A549 (cell line): ENCODE measurements at regions not wholly inside any gene's neighbourhood (a gene's known extent, or its start where the extent isn't known, plus 50 kb on each side); places are given as distances from the start of the nearest gene placed in this dataset.

Experiments
- ATAC-seq, 2 experiments: fragments of 200-7000 bp in 1 of 2; fragments of >200 bp in 1 of 2; cut with Nextera tagmentation in 1 of 2; cut with Tn5 transposase in 1 of 2; 3 replicates each; pipeline versions ENCODE4 v1.8.0 to v1.9.1; 2018 to 2020; ENCODE audit warnings: mild to moderate bottlenecking in 1 of 2, moderate library complexity in 1 of 2
- CTCF ChIA-PET: fragments of 300-600 bp; sonication (Branson Sonifier 250); formaldehyde crosslinking; extraction: SDS; loops from one replicate; lab custom pipeline; 2021; ENCODE audit warnings: antibody characterized with exemption, inconsistent platforms; lab: Yijun Ruan, JAX
- POLR2A ChIA-PET: fragments of 350-600 bp; formaldehyde crosslinking; extraction: SDS; loops from one replicate; lab custom pipeline; 2021; ENCODE audit warnings: antibody characterized with exemption, inconsistent platforms; lab: Yijun Ruan, JAX
- DNase-seq, 2 experiments: peaks; one replicate each; pipeline versions ENCODE4 v3.0.0 to v3.0.0-alpha.2; 2011 to 2016; ENCODE audit warnings: low read depth in 1 of 2, low spot score in 1 of 2
- FAIRE-seq: peaks from 2 replicates; lab custom pipeline; 2011; peaks lifted over from hg19 to GRCh38; lab: Jason Lieb, UNC
- H3K27ac ChIP-seq, 2 experiments: fragments of >200 bp; sonication (Bioruptor Twin); formaldehyde crosslinking; 3 replicates each; pipeline ENCODE4 v1.5.1; 2016 to 2017
- H3K4me1 ChIP-seq: fragments of >200 bp; sonication (Bioruptor Twin); formaldehyde crosslinking; 3 replicates; pipeline ENCODE4 v1.6.1; 2016
- H3K4me2 ChIP-seq: fragments of >200 bp; sonication (Bioruptor Twin); formaldehyde crosslinking; 3 replicates; pipeline ENCODE4 v1.6.1; 2016
- H3K4me3 ChIP-seq: fragments of >200 bp; sonication (Bioruptor Twin); formaldehyde crosslinking; 3 replicates; pipeline ENCODE4 v1.5.1; 2016
- H3K9me3 ChIP-seq: fragments of >200 bp; sonication (Bioruptor Twin); formaldehyde crosslinking; 3 replicates; pipeline ENCODE4 v1.6.1; 2016
- BHLHE40 ChIP-seq: IDR thresholded peaks from 2 replicates; pipeline ENCODE4 v1.6.1; 2012; ENCODE audit warnings: low read depth, low read length, inconsistent platforms
- CHD4 ChIP-seq: fragments of 200-600 bp; sonication (generic); IDR thresholded peaks from 2 replicates; pipeline ENCODE4 v1.6.1; 2016; ENCODE audit warnings: antibody characterized with exemption, mild to moderate bottlenecking, borderline replicate concordance
- CTCF ChIP-seq: fragments of >200 bp; sonication (Bioruptor Twin); formaldehyde crosslinking; IDR thresholded peaks from 3 replicates; pipeline ENCODE4 v1.5.1; 2016
- EHF ChIP-seq: fragments of 250-450 bp; sonication (Bioruptor Pico); IDR thresholded peaks from 2 replicates; pipeline ENCODE4 v1.5.0; 2020; ENCODE audit warnings: mild to moderate bottlenecking
- FOSL2 ChIP-seq, 2 experiments: fragments of 450-650 bp in 1 of 2; fragments of >200 bp in 1 of 2; sonication (Bioruptor Twin) in 1 of 2; formaldehyde crosslinking; IDR thresholded peaks; 2 replicates each; pipeline versions ENCODE4 v1.5.0 to v1.6.1; 2016 to 2020; ENCODE audit warnings: mild to moderate bottlenecking in 1 of 2, moderate library complexity in 1 of 2
- HDAC2 ChIP-seq: fragments of 200-600 bp; sonication (generic); IDR thresholded peaks from 2 replicates; pipeline ENCODE4 v1.6.1; 2016
- HOXB5 ChIP-seq: fragments of 250-450 bp; sonication (Bioruptor Pico); IDR thresholded peaks from 2 replicates; pipeline ENCODE4 v1.5.0; 2020; ENCODE audit warnings: mild to moderate bottlenecking, moderate library complexity
- JUNB ChIP-seq: fragments of >200 bp; sonication (Bioruptor Twin); formaldehyde crosslinking; IDR thresholded peaks from 2 replicates; pipeline ENCODE4 v1.6.1; 2016
- KDM5A ChIP-seq: fragments of 200-600 bp; sonication (generic); IDR thresholded peaks from 2 replicates; pipeline ENCODE4 v1.6.1; 2016; ENCODE audit warnings: antibody characterized with exemption, mild to moderate bottlenecking
- MAFK ChIP-seq: fragments of 450-650 bp; IDR thresholded peaks from 2 replicates; pipeline ENCODE4 v1.6.1; 2014; ENCODE audit not compliant: partially characterized antibody
- MAX ChIP-seq: IDR thresholded peaks from 2 replicates; pipeline ENCODE4 v1.6.1; 2012
- MYC ChIP-seq: IDR thresholded peaks from 2 replicates; pipeline ENCODE4 v1.6.1; 2012; ENCODE audit warnings: mild to moderate bottlenecking, inconsistent platforms, low read length, improper control_type of control experiment, borderline replicate concordance
- NR3C1 ChIP-seq: fragments of >200 bp; sonication (Bioruptor Twin); formaldehyde crosslinking; IDR thresholded peaks from 3 replicates; pipeline ENCODE4 v1.6.1; 2017
- PBX3 ChIP-seq: IDR thresholded peaks from 2 replicates; pipeline ENCODE4 v1.6.1; 2012
- PHF8 ChIP-seq: fragments of 200-600 bp; sonication (generic); IDR thresholded peaks from 2 replicates; pipeline ENCODE4 v1.6.1; 2016; ENCODE audit warnings: low read depth, mild to moderate bottlenecking, antibody characterized with exemption, moderate library complexity, borderline replicate concordance
- POLR2AphosphoS2 ChIP-seq: conservative IDR thresholded peaks from 2 replicates; pipeline ENCODE4 v1.6.1; 2012; ENCODE audit warnings: low read length, improper control_type of control experiment, inconsistent platforms
- RAD21 ChIP-seq, 2 experiments: fragments of >200 bp in 1 of 2; sonication (Bioruptor Twin) in 1 of 2; formaldehyde crosslinking in 1 of 2; IDR thresholded peaks in 1 of 2; conservative IDR thresholded peaks in 1 of 2; 2 replicates in 1 of 2; 3 replicates in 1 of 2; pipeline ENCODE4 v1.6.1; 2012 to 2018; ENCODE audit warnings: inconsistent platforms in 1 of 2
- RARB ChIP-seq: fragments of 250-450 bp; sonication (Bioruptor Pico); IDR thresholded peaks from 2 replicates; pipeline ENCODE4 v1.8.0; 2021; ENCODE audit warnings: mild to moderate bottlenecking, moderate library complexity
- RCOR1 ChIP-seq: fragments of 150-350 bp; IDR thresholded peaks from 2 replicates; pipeline ENCODE4 v1.6.1; 2014; ENCODE audit warnings: antibody characterized with exemption, low read length, low read depth
- RNF2 ChIP-seq: fragments of 200-600 bp; sonication (generic); IDR thresholded peaks from 2 replicates; pipeline ENCODE4 v1.6.1; 2016; ENCODE audit warnings: low read depth, mild to moderate bottlenecking, antibody characterized with exemption, moderate library complexity, borderline replicate concordance
- ZC3H11A ChIP-seq: fragments of 450-650 bp; IDR thresholded peaks from 2 replicates; pipeline ENCODE4 v1.6.1; 2014; ENCODE audit warnings: antibody characterized with exemption, mild to moderate bottlenecking
- ZSCAN20 ChIP-seq: fragments of 250-450 bp; sonication (Bioruptor Pico); IDR thresholded peaks from 2 replicates; pipeline ENCODE4 v1.8.0; 2022; ENCODE audit warnings: mild to moderate bottlenecking, moderate library complexity
- WGBS: methylation state at CpG from one replicate; pipeline ENCODE4 v1.1.6; 2017; ENCODE audit errors: missing lambda C conversion rate; 5-methylcytosine and 5-hydroxymethylcytosine counted together
- TF ChIP-seq, protein P1 (sequence below): fragments of >200 bp; sonication (Bioruptor Twin); formaldehyde crosslinking; IDR thresholded peaks from 3 replicates; pipeline ENCODE4 v1.6.1; 2016

GRCh38 chr1:74933500-74933899 lies 200.5 kb downstream of the TYW3 start:
- POLR2A ChIA-PET, result no interaction called here
- DNase-seq (no peak), FAIRE-seq (no peak), ATAC-seq (no peak)
- 14% methylated on average over 2 of the region's 2 CpGs for WGBS
- TF ChIP-seq RNF2 (no peak), MYC (no peak), CHD4 (no peak), FOSL2 (IDR thresholded peaks at IDR 0.05) (no peak), FOSL2 (CRISPR knock-in tag; IDR thresholded peaks at IDR 0.05) (no peak), MAFK (no peak)
- TF ChIP-seq, protein P1, sequence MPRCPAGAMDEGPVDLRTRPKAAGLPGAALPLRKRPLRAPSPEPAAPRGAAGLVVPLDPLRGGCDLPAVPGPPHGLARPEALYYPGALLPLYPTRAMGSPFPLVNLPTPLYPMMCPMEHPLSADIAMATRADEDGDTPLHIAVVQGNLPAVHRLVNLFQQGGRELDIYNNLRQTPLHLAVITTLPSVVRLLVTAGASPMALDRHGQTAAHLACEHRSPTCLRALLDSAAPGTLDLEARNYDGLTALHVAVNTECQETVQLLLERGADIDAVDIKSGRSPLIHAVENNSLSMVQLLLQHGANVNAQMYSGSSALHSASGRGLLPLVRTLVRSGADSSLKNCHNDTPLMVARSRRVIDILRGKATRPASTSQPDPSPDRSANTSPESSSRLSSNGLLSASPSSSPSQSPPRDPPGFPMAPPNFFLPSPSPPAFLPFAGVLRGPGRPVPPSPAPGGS, result no peak
- TF ChIP-seq, all 56 proteins: peak for 0
- Histone ChIP-seq H3K4me1 (no peaks in the 10 kb centered on the region), H3K27ac (no peak overlapping the region), H3K9me3 (no peaks in the 10 kb centered on the region), H3K4me2 (no peak overlapping the region), H3K4me3 (no peak overlapping the region)
- CTCF ChIA-PET, result no interaction called here

GRCh38 chr1:74935446-74935845 lies 198.7 kb upstream of the LHX8 start:
- TF ChIP-seq RARB (CRISPR knock-in tag), result no peak
- TF ChIP-seq ZSCAN20, result no peak
- TF ChIP-seq POLR2AphosphoS2, result no peak
- TF ChIP-seq PBX3, result no peak
- TF ChIP-seq NR3C1, result no peak
- no peak for TF ChIP-seq MAX
- no peak for TF ChIP-seq KDM5A
- TF ChIP-seq HOXB5 (CRISPR knock-in tag), result no peak
- TF ChIP-seq EHF, result no peak
- TF ChIP-seq JUNB, result no peak
- no peak for TF ChIP-seq BHLHE40
- TF ChIP-seq ZC3H11A, result no peak
- no peak for TF ChIP-seq RCOR1
- no peak for TF ChIP-seq PHF8
- TF ChIP-seq RAD21 (conservative IDR thresholded peaks at IDR 0.05 in 1 of 2, IDR thresholded peaks at IDR 0.05 in 1 of 2), result no peak
- no peak for TF ChIP-seq HDAC2
- no peak for TF ChIP-seq CTCF
- TF ChIP-seq MYC, result no peak
- CTCF ChIA-PET, result no interaction called here

More at GRCh38 chr1:74935446-74935845, 198.7 kb upstream of the LHX8 start:
- Histone ChIP-seq H3K9me3 (no peaks in the 10 kb centered on the region), H3K4me1 (no peaks in the 10 kb centered on the region), H3K4me3 (no peak overlapping the region), H3K4me2 (no peak overlapping the region), H3K27ac (no peak overlapping the region)
- 50% methylated on average over 1 of the region's 1 CpG for WGBS
- FAIRE-seq (no peak), ATAC-seq (no peak), DNase-seq (no peak)
- POLR2A ChIA-PET, result no interaction called here
